Endothelial cell of umbilical vein (primary cell): ENCODE measurements at regions not wholly inside any gene's neighbourhood (a gene's known extent, or its start where the extent isn't known, plus 50 kb on each side); places are given as distances from the start of the nearest gene placed in this dataset.

ENCODE experiments used
- EZH2 ChIP-seq: IDR thresholded peaks from 2 replicates; pipeline ENCODE4 v1.6.1; 2012; ENCODE audit warnings: borderline replicate concordance, low read depth, mild to moderate bottlenecking, moderate library complexity, low read length, inconsistent platforms; ENCODE audit not compliant: severe bottlenecking
- GATA2 ChIP-seq: IDR thresholded peaks from 2 replicates; pipeline ENCODE4 v1.7.0; 2011; ENCODE audit warnings: low read depth, mild to moderate bottlenecking, moderate library complexity, mixed read lengths, low read length; ENCODE audit not compliant: insufficient read length, insufficient read depth
- MAX ChIP-seq: IDR thresholded peaks from 2 replicates; pipeline ENCODE4 v1.6.1; 2011; ENCODE audit not compliant: insufficient read depth, insufficient read length
- POLR2AphosphoS5 ChIP-seq: IDR thresholded peaks from 2 replicates; pipeline ENCODE4 v1.6.1; 2012; ENCODE audit warnings: low read depth, mild to moderate bottlenecking, control low read depth, low read length, moderate library complexity; ENCODE audit not compliant: insufficient read depth

DNA sequence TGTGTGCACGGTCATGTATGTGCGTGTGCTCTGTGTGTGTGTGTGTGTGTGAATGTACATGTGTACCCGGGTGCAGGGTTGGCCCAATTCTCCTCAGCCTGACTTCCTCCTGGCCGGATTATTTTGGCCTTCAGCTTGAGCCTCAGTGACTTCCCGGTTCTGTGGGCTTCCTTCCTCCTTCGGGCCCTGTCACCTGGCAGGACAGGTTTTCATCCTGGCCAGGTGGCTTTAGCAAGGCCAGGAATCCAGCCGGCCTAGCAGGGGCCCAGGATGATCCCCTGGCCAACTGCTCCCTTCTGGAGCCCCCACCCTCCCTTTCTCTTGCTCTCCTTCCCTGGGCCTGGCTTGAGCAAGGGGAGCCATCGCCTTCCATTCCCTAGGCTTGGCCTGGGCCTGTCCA, 140.5 kb downstream of the INHBB start:
- no peak for TF ChIP-seq GATA2
- no peak for TF ChIP-seq EZH2
- no peak for TF ChIP-seq MAX
- TF ChIP-seq POLR2AphosphoS5, result no peak
